ENCODE measurements at regions not wholly inside any gene's neighbourhood (a gene's known extent, or its start where the extent isn't known, plus 50 kb on each side); places are given as distances from the start of the nearest gene placed in this dataset.
"Not testable (repeated sequence)": the region's sequence is repeated elsewhere in the genome, so short reads cannot be mapped to it uniquely, and the experiment has no call there.

GRCh38 chr9:17846948-17847655 is 268.2 kb downstream of the SH3GL2 start:
- no peak for DNase-seq (ENCODE audit: low spot score)

GRCh38 chr9:17847908-17848307 is 269.0 kb downstream of the SH3GL2 start:
- no peak for DNase-seq (ENCODE audit: low spot score)

GRCh38 chr9:17852108-17852507 is 273.2 kb downstream of the SH3GL2 start:
- DNase-seq (ENCODE audit: low spot score): no peak

- DNase-seq (ENCODE audit: low spot score): no peak
These were observed 275.6 kb downstream of the SH3GL2 start for GRCh38 chr9:17854487-17854886.

GRCh38 chr9:17856995-17857394 is 278.1 kb downstream of the SH3GL2 start:
- no peak for DNase-seq (ENCODE audit: low spot score)

GRCh38 chr9:17859228-17859627 is 280.4 kb downstream of the SH3GL2 start:
- no peak for DNase-seq (ENCODE audit: low spot score)

GRCh38 chr9:17859987-17860386 is 281.1 kb downstream of the SH3GL2 start:
- no peak for DNase-seq (ENCODE audit: low spot score)

DNA sequence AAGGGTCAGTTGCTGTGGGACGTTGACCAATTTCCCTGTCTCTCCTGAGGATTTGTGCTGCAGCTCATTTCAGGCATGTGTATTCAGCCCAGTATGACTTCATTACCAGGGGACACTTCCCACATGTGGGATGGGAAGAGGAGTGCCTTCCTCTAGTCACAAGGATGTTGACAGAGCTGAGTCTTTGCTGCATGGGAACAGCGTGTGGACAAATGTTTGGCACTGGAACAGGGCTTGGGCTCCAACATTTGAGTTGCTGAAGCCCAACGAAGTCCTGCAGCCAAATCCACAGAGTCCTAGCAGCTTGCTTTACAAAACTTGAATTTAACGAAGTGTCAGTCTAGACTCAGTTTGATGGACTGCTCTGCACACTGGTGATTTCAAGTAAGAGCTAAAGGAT is 283.2 kb downstream of the SH3GL2 start:
- DNase-seq (ENCODE audit: low spot score): no peak

GRCh38 chr9:17862629-17863028 is 283.8 kb downstream of the SH3GL2 start:
- no peak for DNase-seq (ENCODE audit: low spot score)

- DNase-seq (ENCODE audit: low spot score): no peak
These were observed 284.5 kb downstream of the SH3GL2 start for GRCh38 chr9:17863213-17863883.

GRCh38 chr9:17863924-17864323 is 285.1 kb downstream of the SH3GL2 start:
- DNase-seq (ENCODE audit: low spot score): no peak

GRCh38 chr9:17864951-17865350 is 286.1 kb downstream of the SH3GL2 start:
- DNase-seq (ENCODE audit: low spot score): no peak

DNA sequence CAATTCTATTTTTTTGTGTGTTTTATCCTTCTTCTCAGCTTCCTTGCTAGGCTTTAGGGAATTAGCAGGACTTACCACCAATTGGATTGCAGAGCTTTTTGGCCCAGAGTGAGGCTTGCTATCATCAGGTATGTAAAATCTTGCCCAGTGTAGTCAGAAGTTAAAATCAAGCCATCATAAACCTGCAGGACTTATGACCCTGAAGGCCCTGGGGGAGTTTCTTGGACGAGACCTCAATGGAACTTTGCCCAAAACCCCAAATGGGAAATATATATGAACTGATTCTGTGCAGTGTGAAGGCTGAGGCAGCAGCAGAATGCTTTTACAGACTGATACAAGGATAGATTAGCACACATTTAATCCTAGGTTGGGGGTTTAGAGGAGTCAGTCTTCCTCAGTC is 287.0 kb downstream of the SH3GL2 start:
- no peak for DNase-seq (ENCODE audit: low spot score)

DNA sequence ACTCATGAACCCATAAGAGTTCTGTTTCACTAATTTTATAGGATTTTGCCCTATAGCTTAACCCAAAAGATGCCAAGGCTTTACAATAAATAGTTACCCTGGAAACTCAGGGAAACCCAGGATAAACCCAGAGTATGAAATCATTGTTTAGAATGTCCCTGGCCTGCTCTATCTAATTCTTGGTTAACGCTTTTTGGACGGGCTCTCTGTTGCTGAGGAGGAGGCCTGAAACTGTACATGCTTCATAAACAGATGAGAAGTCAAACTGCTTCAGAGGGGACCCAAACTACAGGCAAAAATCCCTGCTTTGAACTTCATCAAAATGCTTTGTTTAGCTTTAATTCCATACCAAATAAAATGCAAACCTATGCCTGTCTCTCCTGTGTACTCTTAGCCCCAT is 291.9 kb downstream of the SH3GL2 start:
- no peak for DNase-seq (ENCODE audit: low spot score)

DNA sequence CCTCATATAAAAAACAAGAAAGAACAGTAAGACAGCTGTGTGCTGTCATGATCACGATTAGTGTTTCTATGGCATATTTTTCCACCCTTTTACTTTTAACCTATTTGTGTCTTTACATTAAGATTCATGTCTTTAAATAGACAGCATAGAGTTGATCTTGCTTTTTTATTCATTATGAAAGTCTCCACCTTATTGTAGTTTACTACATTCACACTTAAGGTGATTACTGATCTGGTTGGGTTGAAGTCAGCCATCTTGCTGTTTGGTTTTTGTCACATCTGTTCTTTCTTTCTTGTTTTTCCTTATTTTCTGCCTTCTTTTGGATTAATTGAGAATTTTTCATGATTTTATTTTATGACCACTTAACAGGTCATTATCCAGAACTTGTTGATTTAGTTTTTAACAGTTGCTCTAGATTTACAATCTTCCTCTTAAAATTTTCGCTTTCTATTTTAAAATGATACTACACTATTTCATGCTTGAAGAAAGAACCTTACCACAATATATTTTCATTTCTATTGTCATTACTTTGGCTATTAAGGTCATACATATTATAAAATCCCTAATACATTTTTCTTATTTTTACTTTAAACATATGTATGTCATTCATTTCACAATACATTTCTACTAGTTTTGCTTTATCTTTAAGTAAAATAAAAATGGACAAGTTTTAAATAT is 292.5 kb downstream of the SH3GL2 start:
- DNase-seq (ENCODE audit: low spot score): no peak

GRCh38 chr9:17875886-17876285 is 297.0 kb downstream of the SH3GL2 start:
- DNase-seq (ENCODE audit: low spot score): peak; percentile 26

DNA sequence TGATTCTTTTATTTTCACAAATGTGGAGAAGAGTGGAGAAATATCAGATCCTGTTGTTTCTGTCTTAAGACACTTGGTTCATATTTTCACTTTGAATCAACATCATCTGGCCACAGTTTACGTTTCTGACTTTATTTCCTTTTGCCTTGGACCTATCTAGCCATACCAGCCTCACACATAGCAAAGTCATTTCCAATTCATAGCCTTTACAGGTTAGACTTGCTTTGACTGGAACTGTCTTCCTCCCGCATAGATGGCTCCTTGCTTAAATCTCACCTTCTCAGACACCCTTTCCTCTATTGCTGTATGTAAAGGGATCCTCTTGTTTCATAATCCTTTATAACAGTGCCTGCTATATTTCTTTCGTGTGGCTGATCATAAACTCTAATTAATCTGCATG is 297.8 kb downstream of the SH3GL2 start:
- DNase-seq (ENCODE audit: low spot score): no peak

DNA sequence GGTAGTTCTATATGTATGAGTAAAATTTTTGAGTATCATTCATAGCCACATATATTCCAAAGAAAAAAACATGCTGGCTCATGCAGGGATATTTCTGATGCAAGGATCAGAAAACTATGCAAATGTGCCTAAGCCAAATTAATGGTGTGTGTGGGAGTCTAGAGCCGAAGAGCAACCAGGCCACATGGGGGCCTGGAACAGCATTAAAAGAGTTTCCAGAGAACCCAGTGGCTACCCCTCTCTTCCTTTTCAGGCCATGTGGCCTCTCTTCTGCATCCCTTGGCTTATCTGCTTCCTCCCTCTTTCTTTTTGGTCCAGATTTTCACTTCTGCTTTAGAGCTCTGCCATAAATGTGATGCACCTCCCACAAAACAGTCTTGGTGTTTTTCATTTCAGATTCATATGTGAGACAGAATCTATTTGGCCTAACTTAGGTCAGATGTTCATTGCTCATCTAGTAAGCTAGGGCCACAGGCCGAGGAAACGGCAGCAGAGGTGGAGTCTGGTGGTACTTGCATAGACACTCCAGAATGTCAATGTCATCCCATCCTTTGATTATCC is 300.0 kb downstream of the SH3GL2 start:
- no peak for DNase-seq (ENCODE audit: low spot score)

- DNase-seq (ENCODE audit: low spot score): no peak
These were observed 302.5 kb downstream of the SH3GL2 start for GRCh38 chr9:17881371-17881770.

GRCh38 chr9:17882688-17883594 is 304.1 kb downstream of the SH3GL2 start:
- no peak for DNase-seq (ENCODE audit: low spot score)

GRCh38 chr9:17888066-17888465 is 309.2 kb downstream of the SH3GL2 start:
- no peak for DNase-seq (ENCODE audit: low spot score)

DNA sequence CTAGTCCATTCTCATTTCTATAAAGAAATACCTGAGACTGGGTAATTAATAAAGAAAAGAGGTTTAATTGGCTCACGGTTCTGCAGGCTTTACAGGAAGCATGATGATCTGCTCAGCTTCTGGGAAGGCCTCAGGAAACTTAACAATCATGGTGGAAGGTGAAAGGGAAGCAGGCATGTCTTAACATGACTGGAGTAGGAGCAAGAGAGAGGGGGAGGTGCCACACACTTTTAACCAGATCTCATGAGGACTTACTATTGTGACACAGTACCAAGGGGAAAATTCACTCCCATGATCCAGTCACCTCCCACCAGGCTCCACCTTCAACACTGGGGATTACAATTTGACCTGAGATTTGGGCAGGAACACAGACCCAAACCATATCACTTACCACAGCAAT is 310.1 kb downstream of the SH3GL2 start:
- DNase-seq (ENCODE audit: low spot score): not testable (repeated sequence)

Data from cerebellar cortex (tissue), 1 donor.